ENCODE measurements at regions not wholly inside any gene's neighbourhood (a gene's known extent, or its start where the extent isn't known, plus 50 kb on each side); places are given as distances from the start of the nearest gene placed in this dataset.

DNA sequence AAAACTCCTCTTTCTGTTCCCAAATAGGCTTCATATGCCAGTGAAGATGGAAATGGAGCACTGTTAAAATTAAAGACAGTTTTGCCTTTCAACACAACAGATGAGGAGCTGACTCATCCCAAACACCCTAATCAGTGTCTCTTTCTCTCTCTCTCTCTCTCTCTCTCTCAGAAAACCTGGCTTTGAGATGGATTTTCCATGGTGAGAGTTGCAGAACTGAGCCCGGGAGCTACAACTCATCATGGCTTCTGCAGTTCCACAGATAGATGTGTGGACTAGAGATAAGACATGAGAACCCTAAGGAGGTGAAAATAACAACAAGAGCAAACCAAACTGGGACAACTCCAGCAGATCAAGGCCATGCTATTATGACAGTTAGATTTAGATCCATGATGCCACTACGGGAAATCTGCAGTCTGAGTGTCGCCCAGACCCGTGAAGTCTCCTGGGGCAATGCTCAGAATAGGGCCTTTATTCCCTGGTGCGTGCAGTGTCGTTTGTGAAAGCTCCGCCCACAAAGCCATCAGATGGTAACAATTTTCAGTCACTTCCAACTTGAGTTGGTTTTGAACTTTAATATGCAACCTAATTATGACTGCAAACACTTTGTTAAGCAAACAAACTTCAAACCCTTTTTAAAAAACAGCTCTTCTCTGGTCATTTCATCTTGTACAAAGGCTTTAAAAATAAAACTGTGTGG lies 338.2 kb upstream of the PREP start:
- TF ChIP-seq, protein P1, sequence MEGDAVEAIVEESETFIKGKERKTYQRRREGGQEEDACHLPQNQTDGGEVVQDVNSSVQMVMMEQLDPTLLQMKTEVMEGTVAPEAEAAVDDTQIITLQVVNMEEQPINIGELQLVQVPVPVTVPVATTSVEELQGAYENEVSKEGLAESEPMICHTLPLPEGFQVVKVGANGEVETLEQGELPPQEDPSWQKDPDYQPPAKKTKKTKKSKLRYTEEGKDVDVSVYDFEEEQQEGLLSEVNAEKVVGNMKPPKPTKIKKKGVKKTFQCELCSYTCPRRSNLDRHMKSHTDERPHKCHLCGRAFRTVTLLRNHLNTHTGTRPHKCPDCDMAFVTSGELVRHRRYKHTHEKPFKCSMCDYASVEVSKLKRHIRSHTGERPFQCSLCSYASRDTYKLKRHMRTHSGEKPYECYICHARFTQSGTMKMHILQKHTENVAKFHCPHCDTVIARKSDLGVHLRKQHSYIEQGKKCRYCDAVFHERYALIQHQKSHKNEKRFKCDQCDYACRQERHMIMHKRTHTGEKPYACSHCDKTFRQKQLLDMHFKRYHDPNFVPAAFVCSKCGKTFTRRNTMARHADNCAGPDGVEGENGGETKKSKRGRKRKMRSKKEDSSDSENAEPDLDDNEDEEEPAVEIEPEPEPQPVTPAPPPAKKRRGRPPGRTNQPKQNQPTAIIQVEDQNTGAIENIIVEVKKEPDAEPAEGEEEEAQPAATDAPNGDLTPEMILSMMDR (conservative IDR thresholded peaks at IDR 0.05; ENCODE audit: low read depth in 2 of 2), result no peak
- TF ChIP-seq CREB1 (CRISPR knock-in tag; IDR thresholded peaks at IDR 0.05; ENCODE audit: low read depth), result no peak
- TF ChIP-seq EZH2 (IDR thresholded peaks at IDR 0.05; ENCODE audit: low read depth, unreplicated experiment), result no peak
